NCI-H748 treated with DMSO at 0.1 percent for 48 hours (cell line): ENCODE measurements at regions not wholly inside any gene's neighbourhood (a gene's known extent, or its start where the extent isn't known, plus 50 kb on each side); places are given as distances from the start of the nearest gene placed in this dataset.

ENCODE experiments used
- DNase-seq: peaks from one replicate; lab custom pipeline; 2025; lab: John Stamatoyannopoulos, UW

DNA sequence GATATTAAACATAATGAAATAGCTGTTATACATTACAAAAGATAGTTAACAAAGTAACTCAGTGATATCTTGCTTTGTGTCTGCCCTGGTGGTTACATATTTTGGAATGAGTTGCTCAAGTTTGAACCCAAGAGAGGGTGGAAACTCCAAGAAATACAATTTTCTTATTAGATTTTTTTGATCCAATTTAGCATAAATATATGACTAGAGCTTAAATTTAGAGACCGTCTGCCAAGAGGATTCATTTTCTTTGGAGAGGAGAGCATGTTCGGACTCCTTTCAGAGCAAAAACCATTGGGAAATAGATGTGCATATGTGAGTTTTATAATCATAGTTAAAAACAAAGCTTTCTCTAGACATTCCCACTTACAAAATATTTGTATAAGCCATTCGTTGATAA lies 353.4 kb downstream of the EPM2A start:
- DNase-seq: no peak

DNA sequence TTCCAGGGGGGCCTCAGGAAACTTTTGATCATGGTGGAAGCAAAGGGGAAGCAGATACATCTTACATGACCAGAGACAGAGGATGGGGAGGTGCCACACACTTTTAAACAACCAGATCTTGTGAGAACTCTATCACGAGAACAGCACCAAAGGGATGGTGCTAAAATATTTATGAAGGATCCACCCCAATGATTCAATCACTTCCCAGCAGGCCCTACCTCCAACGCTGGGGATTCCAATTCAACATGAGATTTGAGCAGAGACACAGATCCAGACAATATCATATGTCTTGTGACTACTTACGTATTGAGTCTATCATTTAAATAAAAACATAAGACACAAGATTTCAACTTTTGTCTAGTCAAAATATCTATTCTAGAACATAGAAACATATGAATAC lies 351.9 kb downstream of the EPM2A start:
- no peak for DNase-seq

DNA sequence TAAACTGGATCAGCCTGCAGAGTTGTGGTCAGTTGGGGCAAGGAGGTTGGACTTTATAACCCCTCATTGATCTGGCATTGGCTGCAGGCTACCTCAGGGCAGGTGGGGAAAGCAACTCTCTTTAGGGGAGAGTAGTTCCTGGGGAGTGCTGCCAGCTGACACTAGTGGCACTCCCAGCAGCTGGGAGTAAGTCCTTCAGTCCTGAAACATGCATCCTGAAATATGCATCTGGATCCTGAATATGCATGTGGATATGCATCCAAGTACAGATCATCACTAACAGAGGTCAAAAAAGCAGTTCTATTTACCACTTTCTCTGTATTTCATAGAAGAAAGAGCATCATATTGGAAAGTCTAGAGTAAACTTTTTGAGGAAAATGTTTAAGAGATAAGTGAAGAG lies 350.8 kb downstream of the EPM2A start:
- no peak for DNase-seq

DNA sequence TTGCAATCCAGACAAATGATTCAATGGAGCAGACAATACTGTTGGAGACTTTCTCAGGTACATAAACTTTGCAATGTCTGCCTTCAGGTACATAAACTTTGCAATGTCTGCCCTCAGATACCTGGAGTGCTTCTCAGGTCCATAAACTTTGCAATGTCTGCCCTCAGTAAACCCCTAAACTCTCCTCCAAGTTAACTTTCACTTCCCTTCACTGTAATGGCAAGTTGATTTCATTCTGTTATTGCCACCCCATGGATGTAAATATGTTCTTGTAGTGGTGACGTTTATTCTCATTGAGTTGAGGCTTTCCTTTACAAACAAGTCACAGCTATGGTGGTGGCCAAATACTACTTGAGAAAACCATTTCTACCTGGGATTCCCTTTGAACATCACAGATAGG lies 338.8 kb downstream of the EPM2A start:
- no peak for DNase-seq

DNA sequence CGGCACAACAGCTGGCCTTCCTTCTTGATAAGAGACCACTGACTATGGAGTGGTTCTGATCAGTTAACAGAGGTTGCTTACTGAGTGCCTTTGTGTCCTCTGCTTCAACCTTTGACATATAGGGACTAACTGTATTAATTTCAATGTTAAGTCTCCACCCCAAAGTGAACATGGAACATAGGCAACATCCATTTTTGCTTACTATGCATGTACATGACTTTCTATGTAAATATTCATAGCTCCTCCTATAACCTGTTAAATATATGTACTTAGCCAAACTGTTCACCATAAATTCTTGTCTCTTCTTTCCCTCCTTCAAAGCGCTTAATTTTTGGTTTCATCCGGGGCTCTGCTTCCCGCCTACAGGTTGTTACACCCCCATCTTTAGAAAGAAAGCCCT lies 334.8 kb downstream of the EPM2A start:
- DNase-seq: no peak

DNA sequence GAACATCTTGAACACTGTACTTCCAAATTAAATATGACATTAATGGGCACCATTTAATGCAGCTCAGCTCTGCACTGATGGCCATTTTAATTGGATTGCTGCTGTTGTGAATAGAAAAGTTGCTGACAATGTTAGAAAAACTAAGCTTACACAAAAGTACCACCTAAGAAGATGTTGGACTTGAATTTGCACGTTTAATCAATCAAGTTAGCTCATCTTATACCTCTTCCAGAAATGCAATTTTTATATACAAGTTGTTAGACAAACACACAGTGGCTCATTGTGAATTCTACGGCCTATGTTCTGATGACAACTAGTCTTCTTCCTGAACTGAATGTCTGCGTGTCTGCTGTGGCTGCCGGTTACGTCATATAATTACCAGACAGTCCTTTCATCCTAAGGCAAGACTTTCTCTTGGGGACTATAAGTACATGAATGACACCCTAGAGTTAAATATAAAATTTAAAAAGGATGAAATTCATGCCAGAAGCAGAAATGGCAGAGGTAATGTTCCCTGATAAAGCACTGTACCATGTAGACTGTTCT lies 330.2 kb downstream of the EPM2A start:
- DNase-seq: no peak

DNA sequence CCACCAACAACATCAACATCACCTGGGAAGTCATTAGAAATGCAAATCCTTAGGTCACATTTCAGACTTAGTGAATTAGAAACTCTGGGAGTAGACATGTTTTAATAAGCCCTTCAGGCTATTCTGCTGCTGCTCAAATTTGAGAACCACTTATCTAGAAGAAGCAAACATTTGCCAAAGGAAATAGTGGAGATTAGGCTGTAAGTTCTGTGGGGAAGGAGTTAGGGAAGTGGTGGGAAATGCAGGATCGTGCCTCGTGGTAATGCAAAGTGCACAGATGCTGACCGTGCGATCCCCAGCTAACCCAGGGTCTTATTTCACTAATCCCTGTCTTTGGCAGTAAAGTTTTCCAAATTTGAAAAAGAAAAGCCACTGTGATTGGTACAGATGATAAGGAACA lies 328.5 kb downstream of the EPM2A start:
- no peak for DNase-seq

DNA sequence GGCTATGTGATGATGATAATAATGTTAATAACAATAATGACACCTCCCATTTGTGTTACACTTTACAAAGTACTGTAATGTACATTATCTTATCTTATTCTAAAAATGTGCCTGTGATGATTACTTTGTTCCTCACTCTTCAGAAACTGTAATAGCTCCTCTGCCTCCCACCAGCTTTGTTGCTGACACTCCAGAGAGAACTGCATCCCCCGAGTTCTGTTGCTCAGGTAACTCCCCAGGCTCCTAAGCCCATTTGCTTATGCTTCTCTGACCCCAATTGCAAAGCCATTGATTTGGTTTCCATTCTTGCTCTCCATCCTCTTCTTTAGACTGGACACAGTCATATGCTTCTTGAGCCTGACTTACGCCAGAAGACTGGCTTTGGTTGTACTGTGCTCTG lies 319.7 kb downstream of the EPM2A start:
- DNase-seq: no peak

DNA sequence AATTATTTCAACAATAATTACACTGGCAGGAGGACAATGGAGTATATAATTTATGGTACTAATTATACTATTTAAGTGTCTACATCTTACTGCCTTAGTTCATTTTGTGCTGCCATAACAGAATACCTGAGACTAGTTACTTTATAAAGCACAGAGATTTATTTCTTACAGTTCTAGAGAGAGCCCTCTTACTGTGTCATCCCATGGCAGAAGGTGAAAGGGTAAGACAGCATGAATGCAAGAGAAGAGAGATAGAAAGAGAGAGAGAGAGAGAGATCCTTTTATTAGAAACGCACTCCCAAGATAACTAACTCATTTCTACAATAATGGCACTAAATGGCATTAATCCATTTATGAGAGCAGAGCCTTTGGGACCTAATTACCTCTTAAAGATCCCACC lies 314.7 kb downstream of the EPM2A start:
- DNase-seq: peak; percentile 6

DNA sequence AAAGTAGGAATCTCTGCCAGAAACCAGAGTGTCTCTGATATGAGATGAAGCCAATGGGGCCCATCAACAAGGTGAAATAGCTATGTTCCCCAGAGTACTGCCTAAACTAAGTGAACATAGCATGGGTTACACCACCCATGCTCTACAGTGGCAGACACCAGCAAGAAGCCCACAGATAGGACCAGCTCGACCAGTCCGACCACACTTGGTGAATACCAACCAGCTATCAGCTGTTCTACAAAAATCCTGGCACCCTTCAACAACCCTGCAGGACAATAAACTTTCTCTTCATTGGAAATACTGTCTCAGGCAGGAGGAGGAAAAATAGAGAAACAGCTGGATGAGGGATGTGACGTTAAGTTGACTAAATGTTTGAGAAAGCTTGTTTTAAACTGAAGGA lies 311.4 kb downstream of the EPM2A start:
- DNase-seq: no peak

DNA sequence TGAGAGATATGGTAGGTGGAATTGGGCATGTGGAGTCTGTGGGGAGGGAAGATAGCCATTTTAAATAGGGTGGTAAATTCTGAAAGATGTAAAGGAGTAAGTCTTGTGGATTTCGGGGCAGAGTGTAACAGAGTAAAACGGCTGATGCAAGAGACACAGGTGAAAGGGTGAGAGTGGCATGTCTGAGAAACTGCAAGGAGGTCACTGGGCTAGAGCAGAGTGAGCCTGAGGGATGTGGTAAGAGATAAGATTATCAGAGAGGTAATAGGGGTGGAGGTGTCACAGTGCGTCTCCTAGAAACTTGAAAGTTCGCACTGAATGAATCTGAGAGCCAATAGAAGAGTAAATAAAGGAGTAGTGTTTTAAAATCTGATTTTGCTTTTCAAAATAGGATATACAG lies 308.1 kb downstream of the EPM2A start:
- DNase-seq: no peak

DNA sequence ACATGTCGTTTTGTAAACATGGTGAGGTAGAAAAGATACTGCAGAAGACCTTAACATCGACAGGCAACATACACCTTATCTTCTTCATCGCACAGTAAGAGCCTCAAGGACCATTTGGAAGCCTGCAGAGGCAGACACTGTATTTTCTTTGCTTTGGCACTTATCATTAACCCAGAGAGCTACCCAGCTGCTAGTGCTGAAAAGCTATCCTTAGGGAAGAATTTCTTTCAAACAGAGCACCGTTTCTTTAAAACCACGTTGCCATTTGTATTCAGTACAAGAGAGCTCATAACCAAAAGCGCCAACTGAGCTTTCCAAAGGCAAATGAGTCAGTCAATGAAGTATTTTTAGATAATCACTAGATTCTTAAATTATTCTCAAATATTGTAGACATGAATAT lies 306.6 kb downstream of the EPM2A start:
- no peak for DNase-seq

DNA sequence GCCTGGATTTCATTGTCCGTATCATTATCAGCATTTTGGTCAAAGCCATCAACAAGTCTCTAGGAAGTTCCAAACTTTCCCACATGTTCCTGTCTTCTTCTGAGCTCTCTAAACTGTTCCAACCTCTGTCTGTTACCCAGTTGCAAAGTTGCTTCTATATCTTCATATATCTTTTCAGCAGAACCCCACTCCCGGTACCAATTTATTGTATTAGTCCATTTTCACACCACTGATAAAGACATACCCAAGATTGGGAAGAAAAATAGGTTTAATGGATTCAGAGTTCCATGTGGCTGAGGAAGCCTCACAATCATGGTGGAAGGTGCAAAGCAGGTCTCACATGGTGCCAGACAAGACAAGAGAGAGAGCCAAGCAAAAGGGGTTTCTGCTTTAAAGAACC lies 293.2 kb downstream of the EPM2A start:
- no peak for DNase-seq

DNA sequence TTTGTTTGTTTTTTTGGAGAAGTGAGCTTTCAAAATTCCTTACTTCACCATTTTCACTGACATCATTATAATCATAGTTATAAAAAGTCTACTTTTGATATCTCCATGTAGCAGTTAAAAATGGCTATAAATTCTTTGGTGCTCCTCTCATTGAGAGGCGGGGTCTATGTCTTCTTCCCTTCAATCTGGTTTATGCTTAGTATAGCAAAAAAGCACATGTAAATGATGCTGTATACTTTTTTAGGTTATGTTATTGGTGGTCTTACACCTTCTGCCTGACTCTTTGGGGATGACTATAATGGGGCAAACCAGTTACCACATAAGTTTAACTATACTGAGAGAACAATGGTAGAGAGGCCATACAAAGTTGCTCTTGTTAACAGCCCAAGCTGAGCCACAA lies 289.6 kb downstream of the EPM2A start:
- no peak for DNase-seq

DNA sequence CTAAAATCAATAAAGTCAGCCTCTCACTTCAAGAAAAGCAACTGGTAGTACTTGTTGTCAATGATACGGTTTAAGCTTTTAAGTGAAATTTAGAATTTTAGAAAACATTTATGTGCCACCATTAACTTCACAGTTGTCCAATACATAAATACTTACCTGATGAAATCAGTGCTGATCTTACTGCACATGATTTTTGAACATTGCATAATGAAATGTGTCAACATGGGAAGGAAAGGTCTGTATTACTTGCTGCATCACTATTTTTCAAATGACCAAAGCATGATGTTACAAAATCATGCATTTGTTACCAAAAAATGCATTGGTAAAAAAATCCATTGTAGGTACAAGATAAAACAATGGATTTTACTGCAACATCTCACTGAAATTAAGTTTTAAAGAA lies 284.3 kb downstream of the EPM2A start:
- DNase-seq: no peak

DNA sequence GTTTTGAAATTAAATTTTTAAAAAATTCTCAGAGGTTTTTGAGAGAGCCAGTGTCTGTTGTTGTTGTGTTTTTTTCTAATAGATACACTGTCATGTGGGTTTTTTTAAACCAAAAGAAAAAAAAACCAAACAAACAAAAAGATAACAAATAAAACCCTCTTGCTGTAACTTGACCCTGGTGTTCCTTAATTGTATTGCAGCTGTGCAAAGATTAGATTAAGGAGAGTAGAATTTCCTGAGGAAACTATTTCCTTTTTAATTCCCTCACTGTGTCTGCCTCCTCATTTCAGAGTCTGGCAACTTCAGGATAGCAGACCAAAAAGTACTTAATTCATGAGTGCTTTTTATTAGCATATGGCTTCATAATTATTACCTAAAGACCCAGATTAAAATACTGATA lies 281.9 kb downstream of the EPM2A start:
- peak; percentile 6 for DNase-seq

DNA sequence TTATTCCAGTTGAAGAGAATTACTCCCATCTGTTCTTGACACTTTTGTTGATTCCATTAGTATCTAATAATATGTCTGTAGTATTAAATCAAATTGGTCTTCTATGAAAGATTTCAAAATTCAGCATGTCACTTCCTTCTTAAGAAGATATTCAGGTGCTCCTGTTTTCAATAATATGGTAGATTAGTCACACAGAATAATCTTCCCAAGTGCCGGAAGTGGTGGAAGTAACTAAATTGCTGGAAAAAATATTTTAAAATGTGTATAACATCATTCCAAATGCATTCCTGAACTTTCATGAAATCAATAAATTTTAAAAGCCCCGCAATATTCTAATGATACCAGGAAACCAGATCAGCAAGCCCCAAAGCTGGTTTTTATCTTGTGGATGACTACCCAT lies 281.3 kb downstream of the EPM2A start:
- no peak for DNase-seq

DNA sequence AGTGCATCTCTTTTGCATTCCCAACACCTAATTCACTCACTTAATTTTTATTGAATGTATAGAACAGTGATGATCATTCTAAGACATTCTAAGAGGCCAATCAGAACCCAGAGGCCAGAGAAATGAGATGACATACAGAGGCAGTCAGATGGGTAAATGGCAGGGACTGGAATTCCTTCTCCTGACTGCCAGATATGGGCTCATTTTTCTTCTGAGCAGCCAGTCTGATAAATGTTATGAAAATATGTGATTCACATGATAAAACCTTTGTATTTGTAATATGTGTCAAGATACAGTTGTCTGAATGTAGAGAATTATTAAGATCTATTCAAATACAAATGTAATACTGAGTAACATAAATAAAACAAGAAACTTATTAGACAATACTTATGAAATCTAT lies 277.8 kb downstream of the EPM2A start:
- no peak for DNase-seq

DNA sequence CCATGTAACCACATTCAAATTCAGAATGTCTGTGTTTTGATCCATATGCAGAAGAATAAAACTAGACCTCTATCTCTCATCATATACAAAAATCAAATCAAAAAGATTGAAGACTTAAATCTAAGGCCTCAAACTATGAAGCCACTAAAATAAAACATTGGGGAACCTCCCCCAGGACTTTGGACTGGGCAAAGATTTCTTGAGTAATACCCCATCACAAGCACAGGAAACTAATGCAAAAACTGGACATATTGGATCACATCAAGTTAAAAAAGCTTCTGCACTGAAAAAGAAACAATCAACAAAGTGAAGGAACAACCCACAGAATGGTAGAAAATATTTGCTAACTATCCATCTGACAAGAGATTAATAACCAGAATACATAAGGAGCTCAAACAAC lies 266.8 kb downstream of the EPM2A start:
- DNase-seq: no peak

DNA sequence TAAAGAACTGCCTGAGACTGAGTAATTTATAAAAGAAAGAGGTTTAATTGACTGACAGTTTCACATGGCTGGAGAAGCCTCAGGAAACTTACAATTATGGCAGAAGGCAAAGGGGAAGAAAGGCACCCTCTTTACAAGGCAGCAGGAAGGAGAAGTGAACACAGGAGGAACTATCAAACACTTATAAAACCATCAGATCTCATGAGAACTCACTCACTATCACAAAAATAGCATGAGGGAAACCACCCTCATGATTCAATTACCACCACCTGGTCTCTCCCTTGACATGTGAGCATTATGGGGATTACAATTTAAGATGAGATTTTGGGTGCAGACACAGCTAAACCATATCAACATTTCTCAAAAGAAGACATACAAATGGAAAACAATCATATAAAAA lies 266.3 kb downstream of the EPM2A start:
- no peak for DNase-seq

DNA sequence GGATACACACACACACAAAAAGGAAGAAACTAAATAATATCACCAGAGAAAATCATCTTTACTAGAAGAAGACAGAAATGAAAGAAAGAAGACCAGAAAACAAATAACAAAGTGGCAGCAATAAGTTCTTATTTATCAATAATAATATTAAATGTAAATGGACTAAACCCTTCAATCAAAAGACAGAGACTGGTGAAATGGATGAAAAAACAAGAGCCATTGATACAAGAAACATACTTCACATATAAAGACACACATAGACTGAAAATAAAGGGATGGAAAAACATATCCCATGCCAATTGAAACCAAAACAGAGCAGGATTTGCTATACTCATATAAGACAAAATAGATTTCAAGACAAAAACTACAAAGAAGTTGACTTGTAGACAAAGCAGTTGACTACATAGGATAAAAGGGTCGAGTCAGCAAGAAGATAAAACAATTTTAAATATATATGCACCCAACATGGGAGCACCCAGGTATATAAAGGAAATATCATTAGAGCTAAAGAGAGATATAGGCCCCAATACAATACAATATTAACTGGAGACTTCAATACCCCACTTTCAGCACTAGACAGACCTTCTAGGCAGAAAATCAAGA lies 259.4 kb downstream of the EPM2A start:
- DNase-seq: no peak

DNA sequence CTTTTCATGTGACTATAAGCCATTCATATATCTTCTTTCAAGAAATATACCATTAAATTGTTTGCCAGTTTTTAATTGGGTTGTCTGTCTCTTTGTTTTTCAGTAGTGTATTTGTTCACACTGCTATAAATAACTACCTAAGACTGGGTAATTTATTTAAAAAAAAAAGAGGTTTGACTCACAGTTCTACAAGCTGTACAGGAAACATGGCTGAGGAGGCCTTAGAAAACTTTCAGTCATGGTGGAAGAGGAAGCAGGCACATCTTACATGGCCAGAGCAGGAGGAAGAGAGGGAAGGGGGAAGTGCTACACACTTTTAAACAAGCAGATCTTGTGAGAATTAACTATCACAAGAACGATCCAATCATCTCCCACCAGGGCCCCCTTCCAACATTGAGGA lies 255.3 kb downstream of the EPM2A start:
- no peak for DNase-seq

DNA sequence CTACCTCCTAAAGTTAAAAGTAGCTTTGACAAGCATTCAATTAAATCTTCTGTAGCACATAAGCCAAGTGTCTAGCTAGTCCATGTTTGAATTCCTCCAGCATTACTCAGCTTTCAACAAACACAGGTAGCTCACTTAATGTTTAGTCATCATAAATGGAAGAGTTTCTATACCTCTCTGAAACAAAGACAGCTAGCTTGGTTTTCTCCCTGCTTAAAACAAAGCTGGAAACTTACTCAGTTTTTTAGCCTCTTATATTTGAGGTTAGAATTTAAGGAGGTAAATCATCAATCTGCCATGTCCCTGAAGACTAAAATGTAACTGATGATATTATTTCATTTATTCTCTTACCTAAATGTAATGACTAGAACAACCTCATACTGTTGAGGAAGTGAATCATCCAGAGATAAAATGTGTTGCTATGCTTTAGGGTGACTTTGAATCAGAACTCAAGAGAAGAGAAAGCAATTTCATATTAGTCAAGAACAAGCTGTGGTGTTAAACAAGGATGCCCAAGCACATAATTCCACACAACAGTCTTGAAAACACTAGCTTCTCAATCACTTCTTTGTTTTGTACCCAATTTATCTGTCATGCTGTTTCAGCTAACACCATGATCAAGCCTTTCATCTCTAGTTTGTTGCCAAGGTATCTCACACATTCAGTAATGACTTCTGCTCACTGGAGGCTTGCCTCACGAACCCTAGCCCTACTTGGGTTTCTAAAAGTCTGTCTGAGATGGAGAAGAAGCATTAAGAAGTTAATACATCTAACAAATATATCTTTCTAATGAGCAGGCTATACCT lies 251.9 kb downstream of the EPM2A start:
- peak; percentile 2 for DNase-seq

DNA sequence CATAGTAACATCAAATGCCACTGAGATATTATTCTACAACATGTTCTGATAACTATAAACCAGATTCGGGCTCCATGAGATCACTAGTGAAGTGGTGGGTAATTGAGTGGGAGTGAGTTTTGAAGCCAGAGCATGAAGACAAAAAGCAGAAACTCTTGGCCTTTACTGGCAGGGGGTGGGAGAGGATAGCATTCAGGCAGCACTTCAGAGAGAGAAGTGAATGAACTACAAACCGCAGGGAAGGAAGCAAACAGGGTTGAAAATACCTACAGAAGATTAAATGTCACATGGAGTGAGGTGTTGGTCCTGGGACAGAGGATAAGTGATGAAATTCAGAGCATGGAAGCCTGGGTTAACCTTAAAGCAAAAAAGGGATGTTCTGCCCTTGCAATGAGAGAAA lies 250.0 kb downstream of the EPM2A start:
- no peak for DNase-seq
